PC-3 (cell line): ENCODE measurements at regions not wholly inside any gene's neighbourhood (a gene's known extent, or its start where the extent isn't known, plus 50 kb on each side); places are given as distances from the start of the nearest gene placed in this dataset.

ENCODE experiments used
- EZH2 ChIP-seq: fragments of 300-600 bp; sonication (generic); IDR thresholded peaks from one replicate; pipeline ENCODE4 v1.6.1; 2017; ENCODE audit warnings: antibody characterized with exemption, mild to moderate bottlenecking, low read length; ENCODE audit not compliant: unreplicated experiment
- EZH2phosphoT487 ChIP-seq: fragments of 300-600 bp; sonication (generic); IDR thresholded peaks from 2 replicates; pipeline ENCODE4 v1.6.1; 2018; ENCODE audit warnings: mild to moderate bottlenecking, antibody characterized with exemption, low read length, borderline replicate concordance
- TF ChIP-seq, protein P1 (sequence below): fragments of 300-600 bp; sonication (generic); conservative IDR thresholded peaks from 2 replicates; pipeline ENCODE4 v1.5.1; 2017; ENCODE audit warnings: antibody characterized with exemption, low read depth, mild to moderate bottlenecking, low read length

DNA sequence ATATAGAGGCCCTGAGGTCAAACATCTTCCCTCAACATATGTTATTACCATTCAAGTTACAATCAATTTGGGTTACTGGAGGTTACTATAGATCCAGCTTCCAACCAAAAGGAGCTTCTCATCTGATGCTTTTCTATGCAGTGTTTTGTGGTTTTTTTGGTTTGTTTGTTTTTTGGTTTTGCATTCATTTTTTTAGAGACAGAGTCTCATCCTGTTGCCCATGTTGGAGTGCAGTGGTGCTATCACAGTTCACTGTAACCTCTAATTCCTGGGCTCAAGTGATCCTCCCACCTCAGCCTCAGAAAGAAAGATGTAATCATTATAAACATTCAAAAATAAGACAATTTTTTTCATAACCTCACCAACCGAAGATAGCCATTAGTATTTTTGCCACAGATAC is 124.4 kb upstream of the JARID2 start:
- TF ChIP-seq, protein P1, sequence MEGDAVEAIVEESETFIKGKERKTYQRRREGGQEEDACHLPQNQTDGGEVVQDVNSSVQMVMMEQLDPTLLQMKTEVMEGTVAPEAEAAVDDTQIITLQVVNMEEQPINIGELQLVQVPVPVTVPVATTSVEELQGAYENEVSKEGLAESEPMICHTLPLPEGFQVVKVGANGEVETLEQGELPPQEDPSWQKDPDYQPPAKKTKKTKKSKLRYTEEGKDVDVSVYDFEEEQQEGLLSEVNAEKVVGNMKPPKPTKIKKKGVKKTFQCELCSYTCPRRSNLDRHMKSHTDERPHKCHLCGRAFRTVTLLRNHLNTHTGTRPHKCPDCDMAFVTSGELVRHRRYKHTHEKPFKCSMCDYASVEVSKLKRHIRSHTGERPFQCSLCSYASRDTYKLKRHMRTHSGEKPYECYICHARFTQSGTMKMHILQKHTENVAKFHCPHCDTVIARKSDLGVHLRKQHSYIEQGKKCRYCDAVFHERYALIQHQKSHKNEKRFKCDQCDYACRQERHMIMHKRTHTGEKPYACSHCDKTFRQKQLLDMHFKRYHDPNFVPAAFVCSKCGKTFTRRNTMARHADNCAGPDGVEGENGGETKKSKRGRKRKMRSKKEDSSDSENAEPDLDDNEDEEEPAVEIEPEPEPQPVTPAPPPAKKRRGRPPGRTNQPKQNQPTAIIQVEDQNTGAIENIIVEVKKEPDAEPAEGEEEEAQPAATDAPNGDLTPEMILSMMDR: no peak
- TF ChIP-seq EZH2phosphoT487 (no peak), EZH2 (no peak)
